OCI-LY3 (cell line): ENCODE measurements at regions not wholly inside any gene's neighbourhood (a gene's known extent, or its start where the extent isn't known, plus 50 kb on each side); places are given as distances from the start of the nearest gene placed in this dataset.

Experiments
- H2AFZ ChIP-seq: fragments of 200-600, 300-600 bp; shearing (Covaris generic); 2 replicates; pipeline ENCODE4 v1.6.0; 2014; ENCODE audit warnings: antibody characterized with exemption, low read depth, low read length
- H3K27ac ChIP-seq: fragments of 200-600, 300-600 bp; sonication (generic); 2 replicates; pipeline ENCODE4 v1.5.1; 2014; ENCODE audit warnings: mild to moderate bottlenecking, low read length, moderate library complexity, mixed read lengths
- H3K27me3 ChIP-seq: fragments of 200-600, 300-600 bp; sonication (generic); 2 replicates; pipeline ENCODE4 v1.6.1; 2014; ENCODE audit warnings: low read depth, low read length, mixed read lengths
- H3K36me3 ChIP-seq: fragments of 200-600, 300-600 bp; sonication (generic); replicated peaks from 2 replicates; pipeline ENCODE3; 2014; ENCODE audit warnings: low read depth, low read length, mixed read lengths
- H3K4me1 ChIP-seq: fragments of 300-600, 200-600 bp; sonication (generic); 2 replicates; pipeline ENCODE4 v1.6.1; 2014; ENCODE audit warnings: low read length, mixed read lengths
- H3K4me2 ChIP-seq: fragments of 200-600, 300-600 bp; sonication (generic); 2 replicates; pipeline ENCODE4 v1.6.1; 2014; ENCODE audit warnings: low read length, mixed read lengths
- H3K4me3 ChIP-seq: fragments of 300-600, 200-600 bp; sonication (generic); 2 replicates; pipeline ENCODE4 v1.5.1; 2014; ENCODE audit warnings: antibody characterized with exemption, mild to moderate bottlenecking, low read length, moderate library complexity
- H3K79me2 ChIP-seq: fragments of 300-600, 200-600 bp; shearing (Covaris generic); 2 replicates; pipeline ENCODE4 v1.6.1; 2014; ENCODE audit warnings: mild to moderate bottlenecking, low read length, mixed read lengths
- H3K9ac ChIP-seq: fragments of 300-600, 200-600 bp; shearing (Covaris generic); 2 replicates; pipeline ENCODE4 v1.6.0; 2014; ENCODE audit warnings: mild to moderate bottlenecking, low read length, moderate library complexity
- H3K9me3 ChIP-seq: fragments of 200-600, 300-600 bp; shearing (Covaris generic); 2 replicates; pipeline ENCODE4 v1.6.1; 2014; ENCODE audit warnings: low read length, mixed read lengths; ENCODE audit not compliant: insufficient read depth
- H4K20me1 ChIP-seq: fragments of 200-600, 300-600 bp; sonication (generic); 2 replicates; pipeline ENCODE4 v1.6.1; 2016; ENCODE audit warnings: low read length, mixed read lengths; ENCODE audit not compliant: insufficient read depth
- EZH2phosphoT487 ChIP-seq: fragments of 200-600 bp; shearing (Covaris generic); IDR thresholded peaks from 2 replicates; pipeline ENCODE4 v1.6.1; 2018; ENCODE audit warnings: antibody characterized with exemption, mixed run types, low read depth
- TF ChIP-seq, protein P1 (sequence below): fragments of 200-600, 300-600 bp; sonication (generic); IDR thresholded peaks from 2 replicates; pipeline ENCODE4 v1.5.1; 2014; ENCODE audit warnings: antibody characterized with exemption, low read length, low read depth

DNA sequence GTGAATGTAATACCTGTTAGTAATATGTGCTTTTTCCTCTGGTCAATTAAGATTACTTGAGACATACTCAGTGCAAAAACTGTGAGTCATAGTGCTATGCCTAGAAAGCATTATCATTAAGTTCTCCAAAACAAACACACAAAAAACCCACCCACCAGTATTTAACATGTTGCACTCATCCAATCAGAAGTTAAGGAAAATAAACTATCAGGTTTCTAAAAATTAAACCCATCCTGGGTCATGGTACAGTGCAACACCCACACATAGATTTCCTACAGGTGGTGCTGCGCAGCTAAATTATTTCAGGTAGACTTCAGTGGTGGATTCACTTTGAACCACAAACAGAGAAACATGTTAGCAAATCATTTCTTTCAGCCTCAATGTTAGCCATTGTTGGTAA is 264.4 kb upstream of the VEPH1 start:
- no peak overlapping the region for H2AFZ ChIP-seq
- H3K4me1 ChIP-seq = no peaks in the 10 kb centered on the region
- H3K27me3 ChIP-seq = no peaks in the 10 kb centered on the region
- TF ChIP-seq, protein P1, sequence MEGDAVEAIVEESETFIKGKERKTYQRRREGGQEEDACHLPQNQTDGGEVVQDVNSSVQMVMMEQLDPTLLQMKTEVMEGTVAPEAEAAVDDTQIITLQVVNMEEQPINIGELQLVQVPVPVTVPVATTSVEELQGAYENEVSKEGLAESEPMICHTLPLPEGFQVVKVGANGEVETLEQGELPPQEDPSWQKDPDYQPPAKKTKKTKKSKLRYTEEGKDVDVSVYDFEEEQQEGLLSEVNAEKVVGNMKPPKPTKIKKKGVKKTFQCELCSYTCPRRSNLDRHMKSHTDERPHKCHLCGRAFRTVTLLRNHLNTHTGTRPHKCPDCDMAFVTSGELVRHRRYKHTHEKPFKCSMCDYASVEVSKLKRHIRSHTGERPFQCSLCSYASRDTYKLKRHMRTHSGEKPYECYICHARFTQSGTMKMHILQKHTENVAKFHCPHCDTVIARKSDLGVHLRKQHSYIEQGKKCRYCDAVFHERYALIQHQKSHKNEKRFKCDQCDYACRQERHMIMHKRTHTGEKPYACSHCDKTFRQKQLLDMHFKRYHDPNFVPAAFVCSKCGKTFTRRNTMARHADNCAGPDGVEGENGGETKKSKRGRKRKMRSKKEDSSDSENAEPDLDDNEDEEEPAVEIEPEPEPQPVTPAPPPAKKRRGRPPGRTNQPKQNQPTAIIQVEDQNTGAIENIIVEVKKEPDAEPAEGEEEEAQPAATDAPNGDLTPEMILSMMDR = no peak
- no peak for TF ChIP-seq EZH2phosphoT487
- H3K9ac ChIP-seq = no peak overlapping the region
- H3K79me2 ChIP-seq = no peaks in the 10 kb centered on the region
- no peaks in the 10 kb centered on the region for H3K9me3 ChIP-seq
- H4K20me1 ChIP-seq = no peaks in the 10 kb centered on the region
- H3K4me2 ChIP-seq = no peak overlapping the region
- no peaks in the 10 kb centered on the region for H3K36me3 ChIP-seq
- no peak overlapping the region for H3K4me3 ChIP-seq
- no peak overlapping the region for H3K27ac ChIP-seq

DNA sequence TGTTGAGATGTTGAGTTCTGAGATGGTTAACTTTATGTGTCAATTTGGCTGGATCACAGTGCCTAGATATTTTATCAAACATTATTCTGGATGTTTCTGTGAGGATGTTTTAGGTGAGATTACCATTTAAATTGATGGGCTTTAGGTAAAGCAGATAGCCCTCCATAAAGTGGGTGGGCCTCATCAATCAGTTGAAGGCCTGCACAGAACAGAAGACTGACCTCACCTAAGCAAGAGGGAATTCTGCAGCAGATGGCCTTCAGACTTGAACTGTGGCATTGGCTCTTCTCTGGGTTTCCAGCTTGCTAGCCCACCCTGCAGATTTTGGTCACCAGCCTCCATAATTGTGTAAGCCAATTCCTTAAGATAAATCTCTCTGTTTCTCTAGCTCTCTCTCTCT is 260.4 kb upstream of the VEPH1 start:
- no peaks in the 10 kb centered on the region for H3K36me3 ChIP-seq
- no peak overlapping the region for H3K4me3 ChIP-seq
- H3K9ac ChIP-seq = no peak overlapping the region
- no peak overlapping the region for H2AFZ ChIP-seq
- H3K27ac ChIP-seq = no peak overlapping the region
- no peak overlapping the region for H3K4me2 ChIP-seq
- TF ChIP-seq, protein P1 = no peak
- no peak for TF ChIP-seq EZH2phosphoT487
- H3K27me3 ChIP-seq = no peaks in the 10 kb centered on the region
- no peaks in the 10 kb centered on the region for H3K4me1 ChIP-seq
- no peaks in the 10 kb centered on the region for H3K79me2 ChIP-seq
- no peaks in the 10 kb centered on the region for H4K20me1 ChIP-seq
- no peaks in the 10 kb centered on the region for H3K9me3 ChIP-seq

DNA sequence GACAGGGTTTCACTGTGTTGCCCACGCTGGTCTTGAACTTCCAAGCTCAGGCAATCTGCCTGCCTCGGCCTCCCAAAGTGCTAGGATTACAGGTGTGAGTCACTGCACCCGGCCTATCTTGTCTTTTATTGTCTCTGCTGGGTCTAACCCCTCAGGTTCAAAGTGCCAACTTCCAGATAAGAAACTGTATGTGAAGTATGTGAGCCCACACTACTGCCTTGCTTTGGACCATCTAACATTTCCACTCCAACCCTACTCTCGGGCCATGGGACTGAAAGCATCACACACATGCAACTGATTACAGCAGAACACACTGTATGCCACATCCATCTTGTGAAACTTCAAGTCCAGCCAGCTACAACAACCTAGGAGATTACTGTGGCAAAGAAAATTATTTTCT is 256.1 kb upstream of the VEPH1 start:
- Histone ChIP-seq H4K20me1 (no peaks in the 10 kb centered on the region), H3K4me3 (no peak overlapping the region), H3K79me2 (no peaks in the 10 kb centered on the region), H3K9ac (no peak overlapping the region), H3K27me3 (no peaks in the 10 kb centered on the region), H2AFZ (no peak overlapping the region), H3K4me1 (no peaks in the 10 kb centered on the region), H3K4me2 (no peak overlapping the region), H3K9me3 (no peaks in the 10 kb centered on the region), H3K36me3 (no peaks in the 10 kb centered on the region), H3K27ac (no peak overlapping the region)
- TF ChIP-seq, protein P1 = no peak
- TF ChIP-seq EZH2phosphoT487 = no peak

DNA sequence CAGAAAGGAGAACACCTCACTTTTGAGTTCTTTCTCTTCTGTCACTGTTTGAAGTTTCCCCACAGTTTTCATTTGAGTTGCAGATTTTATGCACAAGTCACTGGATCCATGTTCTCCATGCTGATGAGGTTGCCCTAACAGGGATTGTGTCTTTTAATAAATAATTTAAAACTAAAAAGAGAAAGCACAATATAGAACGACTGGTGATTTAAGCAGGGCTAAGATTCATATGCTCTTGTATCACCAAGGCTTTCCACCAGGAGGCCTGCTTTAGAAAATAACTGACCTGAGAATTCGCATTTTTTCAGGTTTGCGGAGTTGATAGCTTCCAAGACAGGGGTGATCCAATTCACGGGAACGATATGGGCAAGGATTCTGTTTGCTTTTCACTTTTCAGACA is 252.0 kb upstream of the VEPH1 start:
- Histone ChIP-seq H3K4me1 (no peaks in the 10 kb centered on the region), H3K79me2 (no peaks in the 10 kb centered on the region), H3K36me3 (no peaks in the 10 kb centered on the region), H3K9ac (no peak overlapping the region), H3K4me3 (no peak overlapping the region), H3K27ac (no peak overlapping the region), H3K4me2 (no peak overlapping the region), H3K27me3 (no peaks in the 10 kb centered on the region), H3K9me3 (no peaks in the 10 kb centered on the region), H2AFZ (no peak overlapping the region), H4K20me1 (no peaks in the 10 kb centered on the region)
- TF ChIP-seq, protein P1 = no peak
- TF ChIP-seq EZH2phosphoT487 = no peak
